Spinal cord (tissue), 9 donors: ENCODE measurements at regions not wholly inside any gene's neighbourhood (a gene's known extent, or its start where the extent isn't known, plus 50 kb on each side); places are given as distances from the start of the nearest gene placed in this dataset.

ENCODE experiments used
- DNase-seq, 6 donors: peaks; one replicate each; pipeline versions ENCODE4 v3.0.0 to v3.0.0-alpha.2; 2013 to 2015; ENCODE audit warnings: low spot score in 6 of 6, low read depth in 4 of 6
- H3K27ac ChIP-seq: one replicate; pipeline ENCODE4 v1.5.1; 2013; ENCODE audit warnings: low read depth, low read length, control low read depth
- H3K27me3 ChIP-seq: one replicate; pipeline ENCODE4 v1.6.1; 2013; ENCODE audit warnings: low read length; ENCODE audit not compliant: control insufficient read depth, insufficient read depth
- H3K36me3 ChIP-seq: one replicate; pipeline ENCODE4 v1.6.1; 2013; ENCODE audit warnings: low read length; ENCODE audit not compliant: control insufficient read depth, insufficient read depth
- H3K4me1 ChIP-seq: one replicate; pipeline ENCODE4 v1.6.1; 2013; ENCODE audit warnings: low read length; ENCODE audit not compliant: control insufficient read depth, insufficient read depth
- H3K4me3 ChIP-seq: one replicate; pipeline ENCODE4 v1.5.1; 2013; ENCODE audit warnings: low read depth, low read length, control low read depth
- H3K9me3 ChIP-seq: one replicate; pipeline ENCODE4 v1.6.1; 2013; ENCODE audit warnings: low read length; ENCODE audit not compliant: control insufficient read depth, insufficient read depth
- WGBS: methylation state at CpG from one replicate; pipeline ENCODE4 v1.1.5; 2013; ENCODE audit warnings: missing lambda C conversion rate; ENCODE audit not compliant: insufficient coverage; 5-methylcytosine and 5-hydroxymethylcytosine counted together
- donor health status: healthy.

- 89% methylated on average over 7 of the region's 9 CpGs for WGBS
- Histone ChIP-seq H3K9me3 (no peaks in the 10 kb centered on the region), H3K36me3 (no peaks in the 10 kb centered on the region), H3K27me3 (no peaks in the 10 kb centered on the region), H3K4me3 (no peak overlapping the region), H3K4me1 (peaks cover 13% of the 10 kb centered on the region), H3K27ac (no peak overlapping the region)
- no peak for DNase-seq
Observed at GRCh38 chr14:100015251-100015655, 50.0 kb upstream of the EVL start.
